Mesothelial cell of epicardium (in vitro differentiated cells): ENCODE measurements at regions not wholly inside any gene's neighbourhood (a gene's known extent, or its start where the extent isn't known, plus 50 kb on each side); places are given as distances from the start of the nearest gene placed in this dataset.

Experiments used
- DNase-seq, 2 experiments: peaks; one replicate each; pipeline ENCODE4 v3.0.0; 2021; ENCODE audit warnings: low spot score in 2 of 2; ENCODE audit not compliant: unreplicated experiment in 2 of 2
- H3K27ac Mint-ChIP-seq: 2 replicates; pipeline ENCODE4 v1.8.0; 2021; ENCODE audit warnings: mixed read lengths
- H3K27me3 Mint-ChIP-seq: 2 replicates; pipeline ENCODE4 v1.8.0; 2021; ENCODE audit warnings: low read depth, mixed read lengths
- H3K36me3 Mint-ChIP-seq: 2 replicates; pipeline ENCODE4 v1.8.0; 2021; ENCODE audit warnings: mixed read lengths
- H3K4me1 Mint-ChIP-seq: 2 replicates; pipeline ENCODE4 v1.8.0; 2021; ENCODE audit warnings: mixed read lengths
- H3K4me3 Mint-ChIP-seq: 2 replicates; pipeline ENCODE4 v1.8.0; 2021; ENCODE audit warnings: mild to moderate bottlenecking, moderate library complexity, mixed read lengths
- H3K9me3 Mint-ChIP-seq: 2 replicates; pipeline ENCODE4 v1.8.0; 2021; ENCODE audit warnings: mixed read lengths
- CTCF ChIP-seq: fragments of 200-600 bp; sonication (generic); IDR thresholded peaks from one replicate; pipeline ENCODE4 v1.5.0; 2021; ENCODE audit warnings: antibody characterized with exemption; ENCODE audit not compliant: unreplicated experiment

- Mint-ChIP-seq H3K4me3 (no peak overlapping the region), H3K4me1 (peaks cover 9% of the 10 kb centered on the region), H3K27me3 (no peaks in the 10 kb centered on the region), H3K9me3 (peaks cover 21% of the 10 kb centered on the region), H3K27ac (no peak overlapping the region), H3K36me3 (peaks cover 12% of the 10 kb centered on the region)
- no peak for DNase-seq
- no peak for TF ChIP-seq CTCF
Measured at GRCh38 chr4:124874172-124874450, 161.6 kb upstream of the ANKRD50 start.

GRCh38 chr4:124873361-124874171 lies 161.0 kb upstream of the ANKRD50 start:
- H3K9me3 Mint-ChIP-seq = peaks cover 19% of the 10 kb centered on the region
- no peaks in the 10 kb centered on the region for H3K27me3 Mint-ChIP-seq
- H3K4me3 Mint-ChIP-seq = no peak overlapping the region
- H3K4me1 Mint-ChIP-seq = peaks cover 9% of the 10 kb centered on the region
- no peak overlapping the region for H3K27ac Mint-ChIP-seq
- no peak for DNase-seq
- H3K36me3 Mint-ChIP-seq = peaks cover 12% of the 10 kb centered on the region
- no peak for TF ChIP-seq CTCF

- no peak for TF ChIP-seq CTCF
- no peak overlapping the region for H3K4me3 Mint-ChIP-seq
- peaks cover 9% of the 10 kb centered on the region for H3K4me1 Mint-ChIP-seq
- peaks cover 12% of the 10 kb centered on the region for H3K36me3 Mint-ChIP-seq
- no peak for DNase-seq
- no peaks in the 10 kb centered on the region for H3K27me3 Mint-ChIP-seq
- no peak overlapping the region for H3K27ac Mint-ChIP-seq
- peaks cover 13% of the 10 kb centered on the region for H3K9me3 Mint-ChIP-seq
Measured at GRCh38 chr4:124872659-124873058, 160.1 kb upstream of the ANKRD50 start.

GRCh38 chr4:124869961-124870495 lies 157.5 kb upstream of the ANKRD50 start:
- Mint-ChIP-seq H3K4me3 (no peak overlapping the region), H3K36me3 (no peaks in the 10 kb centered on the region), H3K27me3 (no peaks in the 10 kb centered on the region), H3K9me3 (no peaks in the 10 kb centered on the region), H3K4me1 (peaks cover 13% of the 10 kb centered on the region), H3K27ac (no peak overlapping the region)
- no peak for TF ChIP-seq CTCF
- DNase-seq = no peak

- H3K9me3 Mint-ChIP-seq = peaks cover 5% of the 10 kb centered on the region
- no peak overlapping the region for H3K4me3 Mint-ChIP-seq
- H3K4me1 Mint-ChIP-seq = peaks cover 14% of the 10 kb centered on the region
- no peaks in the 10 kb centered on the region for H3K36me3 Mint-ChIP-seq
- TF ChIP-seq CTCF = no peak
- H3K27me3 Mint-ChIP-seq = no peaks in the 10 kb centered on the region
- H3K27ac Mint-ChIP-seq = no peak overlapping the region
- DNase-seq = no peak
Measured at GRCh38 chr4:124868495-124868894, 156.0 kb upstream of the ANKRD50 start.

- Mint-ChIP-seq H3K4me3 (no peak overlapping the region), H3K9me3 (peaks cover 5% of the 10 kb centered on the region), H3K36me3 (no peaks in the 10 kb centered on the region), H3K4me1 (peaks cover 15% of the 10 kb centered on the region), H3K27me3 (no peaks in the 10 kb centered on the region), H3K27ac (no peak overlapping the region)
- DNase-seq = no peak
- TF ChIP-seq CTCF = no peak
Measured at GRCh38 chr4:124867536-124867935, 155.0 kb upstream of the ANKRD50 start.
